ENCODE measurements at regions not wholly inside any gene's neighbourhood (a gene's known extent, or its start where the extent isn't known, plus 50 kb on each side); places are given as distances from the start of the nearest gene placed in this dataset.

DNA sequence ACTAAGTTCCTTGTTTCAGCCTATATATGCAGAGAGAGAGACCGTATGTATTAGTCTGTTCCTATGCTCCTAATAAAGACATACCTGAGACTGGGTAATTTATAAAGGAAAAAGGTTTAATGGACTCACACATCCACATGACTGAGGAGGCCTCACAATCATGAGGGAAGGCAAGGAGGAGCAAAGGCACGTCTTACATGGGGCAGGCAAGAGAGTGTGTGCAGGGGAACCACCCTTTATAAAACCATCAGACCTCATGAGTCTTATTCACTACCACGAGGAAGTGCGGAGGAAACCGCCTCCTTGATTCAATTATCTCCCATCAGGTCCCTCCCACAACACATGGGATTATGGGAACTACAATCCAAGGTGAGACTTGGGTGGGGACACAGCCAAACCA is 73.8 kb downstream of the TMEM18 start:
- ChIA-PET CTCF (no interaction called here), POLR2A (no interaction called here)
- TF ChIP-seq, protein P1, sequence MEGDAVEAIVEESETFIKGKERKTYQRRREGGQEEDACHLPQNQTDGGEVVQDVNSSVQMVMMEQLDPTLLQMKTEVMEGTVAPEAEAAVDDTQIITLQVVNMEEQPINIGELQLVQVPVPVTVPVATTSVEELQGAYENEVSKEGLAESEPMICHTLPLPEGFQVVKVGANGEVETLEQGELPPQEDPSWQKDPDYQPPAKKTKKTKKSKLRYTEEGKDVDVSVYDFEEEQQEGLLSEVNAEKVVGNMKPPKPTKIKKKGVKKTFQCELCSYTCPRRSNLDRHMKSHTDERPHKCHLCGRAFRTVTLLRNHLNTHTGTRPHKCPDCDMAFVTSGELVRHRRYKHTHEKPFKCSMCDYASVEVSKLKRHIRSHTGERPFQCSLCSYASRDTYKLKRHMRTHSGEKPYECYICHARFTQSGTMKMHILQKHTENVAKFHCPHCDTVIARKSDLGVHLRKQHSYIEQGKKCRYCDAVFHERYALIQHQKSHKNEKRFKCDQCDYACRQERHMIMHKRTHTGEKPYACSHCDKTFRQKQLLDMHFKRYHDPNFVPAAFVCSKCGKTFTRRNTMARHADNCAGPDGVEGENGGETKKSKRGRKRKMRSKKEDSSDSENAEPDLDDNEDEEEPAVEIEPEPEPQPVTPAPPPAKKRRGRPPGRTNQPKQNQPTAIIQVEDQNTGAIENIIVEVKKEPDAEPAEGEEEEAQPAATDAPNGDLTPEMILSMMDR (IDR thresholded peaks at IDR 0.05; ENCODE audit: insufficient read depth, low read length, missing control alignments) = no peak
- DNase-seq (ENCODE audit: low read depth, low spot score) = no peak
- no peak overlapping the region for H3K4me3 ChIP-seq (ENCODE audit: low read depth, low read length)

DNA sequence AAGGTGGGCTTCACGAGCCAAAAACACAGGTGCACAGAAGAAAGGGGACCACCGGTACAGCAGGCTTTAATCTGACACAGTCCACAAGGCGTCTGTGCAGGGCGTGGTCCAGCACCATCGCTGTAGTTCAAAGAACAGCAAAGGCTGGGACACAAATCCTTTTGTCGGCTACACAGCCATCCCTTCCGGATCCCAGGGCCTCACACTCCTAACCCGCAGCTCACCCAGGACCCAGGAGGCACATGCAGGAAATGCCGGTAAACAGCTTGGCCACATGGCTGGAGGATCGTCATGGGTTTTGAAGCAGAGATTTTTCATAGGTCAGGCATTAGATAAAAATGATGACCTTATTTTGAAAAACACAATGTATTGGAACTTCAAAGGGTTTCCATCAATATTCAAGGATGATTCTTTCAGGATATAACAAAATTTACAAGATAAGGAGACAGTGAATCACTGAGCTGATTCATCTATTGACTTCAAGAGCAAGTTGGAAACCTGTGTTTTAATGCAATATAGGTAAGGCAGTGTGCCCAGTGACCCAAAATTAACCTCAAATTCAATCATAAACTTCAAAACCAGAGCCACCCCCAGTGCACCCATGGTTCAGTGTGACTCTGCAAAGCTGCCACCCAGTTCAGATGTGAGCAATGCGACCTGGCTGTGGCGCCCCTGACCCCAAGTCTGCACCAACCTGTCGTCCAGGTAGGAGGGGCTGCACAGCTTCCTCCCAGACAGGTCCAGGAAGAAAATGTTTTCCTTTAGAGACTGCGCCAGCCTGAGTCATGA is 74.4 kb downstream of the TMEM18 start:
- ChIA-PET CTCF (no interaction called here), POLR2A (no interaction called here)
- TF ChIP-seq, protein P1 (IDR thresholded peaks at IDR 0.05; ENCODE audit: insufficient read depth, low read length, missing control alignments) = no peak
- no peak for DNase-seq (ENCODE audit: low read depth, low spot score)
- H3K4me3 ChIP-seq (ENCODE audit: low read depth, low read length) = no peak overlapping the region

DNA sequence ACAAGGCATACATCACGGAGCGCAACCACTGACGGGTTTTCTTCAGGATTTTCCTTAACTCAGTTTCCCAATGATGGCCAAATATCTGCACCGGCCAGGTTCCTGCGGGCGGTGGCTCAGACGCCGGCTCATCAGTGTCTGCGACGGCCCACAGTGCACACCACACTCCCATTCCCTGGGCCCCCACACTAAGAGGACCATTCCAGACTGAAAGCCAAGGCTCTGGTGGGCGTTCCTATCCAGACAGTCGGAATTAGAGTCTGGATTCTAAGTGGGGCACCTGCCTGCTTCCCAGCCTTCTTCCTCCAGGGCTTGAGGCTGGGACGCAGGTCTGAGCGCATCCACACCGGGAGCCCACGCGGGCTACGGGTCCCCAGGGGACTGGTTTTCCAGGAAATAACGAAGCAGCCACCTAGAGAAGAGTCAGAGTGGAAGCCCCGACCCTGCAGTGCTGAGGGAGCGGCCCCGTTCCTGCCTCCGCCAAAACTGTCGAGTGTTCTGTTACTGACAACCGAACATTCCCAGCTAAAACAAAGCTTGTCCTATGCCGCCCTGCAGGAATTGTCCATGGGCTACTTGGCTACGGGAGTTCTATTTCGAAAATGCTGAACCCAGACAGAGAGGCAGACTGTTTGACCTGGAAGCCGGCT is 75.3 kb downstream of the TMEM18 start:
- TF ChIP-seq, protein P1 (IDR thresholded peaks at IDR 0.05; ENCODE audit: insufficient read depth, low read length, missing control alignments) = no peak
- ChIA-PET CTCF (no interaction called here), POLR2A (no interaction called here)
- no peak for DNase-seq (ENCODE audit: low read depth, low spot score)
- no peak overlapping the region for H3K4me3 ChIP-seq (ENCODE audit: low read depth, low read length)

DNA sequence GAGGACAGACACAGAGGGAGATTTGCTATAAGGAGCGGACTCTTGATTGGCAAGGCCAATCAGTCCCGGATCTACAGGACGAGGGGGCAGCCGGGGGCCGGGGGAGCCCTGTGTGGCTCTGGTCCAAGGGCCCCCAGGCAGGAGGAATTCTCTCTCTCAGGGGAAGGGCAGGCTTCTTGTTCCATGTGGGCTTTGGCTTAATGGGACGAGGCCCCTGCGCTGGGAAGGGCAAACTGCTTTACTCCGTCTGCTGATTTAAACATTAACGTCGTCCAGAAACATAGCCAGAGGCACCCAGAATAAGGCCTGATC is 75.9 kb downstream of the TMEM18 start:
- TF ChIP-seq, protein P1 (IDR thresholded peaks at IDR 0.05; ENCODE audit: insufficient read depth, low read length, missing control alignments) = no peak
- ChIA-PET POLR2A (no interaction called here), CTCF (no interaction called here)
- no peak for DNase-seq (ENCODE audit: low read depth, low spot score)
- H3K4me3 ChIP-seq (ENCODE audit: low read depth, low read length) = no peak overlapping the region

DNA sequence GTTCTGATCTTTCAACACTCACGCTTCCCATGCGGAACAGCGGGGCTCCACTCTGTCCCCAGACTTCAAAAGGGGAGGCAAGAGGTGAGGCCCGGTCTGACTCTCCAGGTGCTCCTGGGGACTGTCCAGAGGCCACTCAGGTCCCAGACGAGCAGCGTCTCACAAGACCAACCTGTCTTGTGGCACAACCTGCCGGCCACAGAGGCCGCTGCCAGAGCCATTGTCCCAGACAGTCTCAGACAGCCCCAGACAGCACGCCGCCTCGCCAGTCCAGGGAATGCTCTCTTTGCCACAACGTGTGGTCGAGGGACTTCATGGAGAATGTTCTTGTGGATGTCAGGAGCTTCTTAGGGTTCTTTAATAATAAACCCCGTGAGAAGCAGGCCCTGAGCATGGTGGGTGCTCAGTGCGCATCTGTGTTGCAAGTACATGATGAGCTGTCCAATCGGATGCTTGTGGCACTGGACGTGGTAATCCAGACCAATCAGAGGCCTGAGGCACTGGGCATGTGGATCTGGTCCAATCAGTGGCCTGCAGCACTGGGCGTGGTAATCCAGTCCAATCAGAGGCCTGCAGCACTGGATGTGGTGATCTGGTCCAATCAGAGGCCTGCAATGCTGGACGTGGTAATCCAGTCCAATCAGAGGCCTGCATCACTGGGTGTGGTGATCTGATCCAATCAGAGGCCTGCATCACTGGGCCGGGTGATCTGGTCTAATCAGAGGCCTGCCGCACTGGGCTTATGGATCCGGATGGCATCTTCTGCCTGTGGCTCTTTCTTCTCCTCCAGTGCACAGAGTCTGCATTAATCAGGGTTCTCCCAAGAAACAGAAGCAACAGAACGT is 76.4 kb downstream of the TMEM18 start:
- ChIA-PET CTCF (no interaction called here), POLR2A (no interaction called here)
- DNase-seq (ENCODE audit: low read depth, low spot score) = no peak
- TF ChIP-seq, protein P1 (IDR thresholded peaks at IDR 0.05; ENCODE audit: insufficient read depth, low read length, missing control alignments) = no peak
- no peak overlapping the region for H3K4me3 ChIP-seq (ENCODE audit: low read depth, low read length)

DNA sequence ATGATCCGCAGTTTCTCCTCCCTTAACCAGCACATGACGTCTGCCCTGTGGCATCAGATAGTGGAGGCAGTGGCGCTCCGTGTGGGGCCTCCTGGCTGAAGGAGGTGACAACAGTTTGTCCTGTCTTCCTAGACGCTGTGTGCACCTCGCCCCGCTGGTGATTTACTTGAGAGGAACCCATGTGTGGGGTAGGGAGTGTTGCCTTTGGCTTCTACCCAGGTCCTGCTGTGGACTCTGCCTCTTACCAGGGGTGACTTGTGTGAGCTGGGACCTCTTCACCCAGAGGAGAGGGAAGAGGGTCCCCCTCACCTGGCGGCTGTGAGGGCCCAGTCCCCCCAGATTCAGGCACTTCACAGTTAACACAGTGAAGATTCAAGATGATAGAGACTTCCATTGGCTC is 77.6 kb downstream of the TMEM18 start:
- CTCF ChIA-PET = no interaction called here
- H3K4me3 ChIP-seq (ENCODE audit: low read depth, low read length) = no peak overlapping the region
- no peak for DNase-seq (ENCODE audit: low read depth, low spot score)
- POLR2A ChIA-PET = no interaction called here
- TF ChIP-seq, protein P1 (IDR thresholded peaks at IDR 0.05; ENCODE audit: insufficient read depth, low read length, missing control alignments) = no peak
